PC-3 (cell line): ENCODE measurements at regions not wholly inside any gene's neighbourhood (a gene's known extent, or its start where the extent isn't known, plus 50 kb on each side); places are given as distances from the start of the nearest gene placed in this dataset.
A peak's percentile ranks its signal among the peaks of the same experiment; 100 is the strongest.

Source experiments
- ATAC-seq: fragments of 200-7000 bp; cut with Tn5 transposase; 2 replicates; pipeline ENCODE4 v1.9.1; 2020; ENCODE audit warnings: mild to moderate bottlenecking, moderate library complexity
- BruUV-seq: library from RNA; stranded (reverse); fragments of 400-500 nt; replicated peaks from 2 replicates; lab custom pipeline; 2021; lab: Mats Ljungman, UMichigan
- CTCF ChIA-PET: fragments of 300-600 bp; sonication (Branson Sonifier 250); formaldehyde crosslinking; loops from one replicate; lab custom pipeline; 2022; ENCODE audit warnings: antibody characterized with exemption; lab: Charles Lee
- POLR2A ChIA-PET: fragments of 300-600 bp; sonication (Branson Sonifier 250); formaldehyde crosslinking; loops from one replicate; lab custom pipeline; 2022; ENCODE audit warnings: antibody characterized with exemption; ENCODE audit not compliant: unreplicated experiment; lab: Charles Lee
- DNase-seq: peaks from one replicate; pipeline ENCODE4 v3.0.0-alpha.2; 2015
- H2AFZ ChIP-seq: fragments of 300-600 bp; sonication (generic); 2 replicates; pipeline ENCODE4 v1.6.0; 2016; ENCODE audit warnings: antibody characterized with exemption, low read length
- H3F3A ChIP-seq: fragments of 300-600 bp; sonication (generic); one replicate; pipeline ENCODE4 v1.6.0; 2017; ENCODE audit warnings: antibody characterized with exemption, low read length, control low read depth, mild to moderate bottlenecking; ENCODE audit not compliant: unreplicated experiment
- H3K27ac ChIP-seq: fragments of 300-600 bp; sonication (generic); 2 replicates; pipeline ENCODE4 v1.5.1; 2016; ENCODE audit warnings: mild to moderate bottlenecking, low read length
- H3K27me3 ChIP-seq: fragments of 300-600 bp; sonication (generic); 2 replicates; pipeline ENCODE4 v1.6.1; 2016; ENCODE audit warnings: low read length, mixed read lengths
- H3K36me3 ChIP-seq: fragments of 300-600 bp; sonication (generic); 2 replicates; pipeline ENCODE4 v1.6.1; 2016; ENCODE audit warnings: low read depth, mixed run types, low read length, mixed read lengths
- H3K4me1 ChIP-seq: fragments of 300-600 bp; sonication (generic); 2 replicates; pipeline ENCODE4 v1.5.1; 2016; ENCODE audit warnings: low read length; ENCODE audit not compliant: insufficient read depth
- H3K4me2 ChIP-seq: fragments of 300-600 bp; sonication (generic); 2 replicates; pipeline ENCODE4 v1.6.0; 2016; ENCODE audit warnings: low read length
- H3K4me3 ChIP-seq: fragments of 300-600 bp; sonication (generic); 2 replicates; pipeline ENCODE4 v1.5.1; 2016; ENCODE audit warnings: mild to moderate bottlenecking, low read length, mixed read lengths
- H3K79me2 ChIP-seq: fragments of 300-600 bp; sonication (generic); 2 replicates; pipeline ENCODE4 v1.6.1; 2017; ENCODE audit warnings: low read length, mixed read lengths
- H3K9ac ChIP-seq: fragments of 300-600 bp; sonication (generic); 2 replicates; pipeline ENCODE4 v1.6.0; 2016; ENCODE audit warnings: mild to moderate bottlenecking, low read length
- H3K9me2 ChIP-seq: fragments of 300-600 bp; sonication (generic); replicated peaks from 2 replicates; pipeline ENCODE4 v1.6.1; 2016; ENCODE audit warnings: mixed run types, low read length, mixed read lengths
- H3K9me3 ChIP-seq: fragments of 300-600 bp; sonication (generic); 2 replicates; pipeline ENCODE4 v1.6.1; 2016; ENCODE audit warnings: low read length, mixed read lengths
- H4K20me1 ChIP-seq: fragments of 300-600 bp; sonication (generic); 2 replicates; pipeline ENCODE4 v1.6.1; 2016; ENCODE audit warnings: low read length, mixed read lengths
- EZH2 ChIP-seq: fragments of 300-600 bp; sonication (generic); IDR thresholded peaks from one replicate; pipeline ENCODE4 v1.6.1; 2017; ENCODE audit warnings: antibody characterized with exemption, mild to moderate bottlenecking, low read length; ENCODE audit not compliant: unreplicated experiment
- EZH2phosphoT487 ChIP-seq: fragments of 300-600 bp; sonication (generic); IDR thresholded peaks from 2 replicates; pipeline ENCODE4 v1.6.1; 2018; ENCODE audit warnings: mild to moderate bottlenecking, antibody characterized with exemption, low read length, borderline replicate concordance
- intact Hi-C: fragments of 100-400 bp; cut with micrococcal nuclease; formaldehyde crosslinking; loops from 2 replicates; pipeline ENCODE4 v1.9.0; 2023
- TF ChIP-seq, protein P1 (sequence below): fragments of 300-600 bp; sonication (generic); conservative IDR thresholded peaks from 2 replicates; pipeline ENCODE4 v1.5.1; 2017; ENCODE audit warnings: antibody characterized with exemption, low read depth, mild to moderate bottlenecking, low read length

DNA sequence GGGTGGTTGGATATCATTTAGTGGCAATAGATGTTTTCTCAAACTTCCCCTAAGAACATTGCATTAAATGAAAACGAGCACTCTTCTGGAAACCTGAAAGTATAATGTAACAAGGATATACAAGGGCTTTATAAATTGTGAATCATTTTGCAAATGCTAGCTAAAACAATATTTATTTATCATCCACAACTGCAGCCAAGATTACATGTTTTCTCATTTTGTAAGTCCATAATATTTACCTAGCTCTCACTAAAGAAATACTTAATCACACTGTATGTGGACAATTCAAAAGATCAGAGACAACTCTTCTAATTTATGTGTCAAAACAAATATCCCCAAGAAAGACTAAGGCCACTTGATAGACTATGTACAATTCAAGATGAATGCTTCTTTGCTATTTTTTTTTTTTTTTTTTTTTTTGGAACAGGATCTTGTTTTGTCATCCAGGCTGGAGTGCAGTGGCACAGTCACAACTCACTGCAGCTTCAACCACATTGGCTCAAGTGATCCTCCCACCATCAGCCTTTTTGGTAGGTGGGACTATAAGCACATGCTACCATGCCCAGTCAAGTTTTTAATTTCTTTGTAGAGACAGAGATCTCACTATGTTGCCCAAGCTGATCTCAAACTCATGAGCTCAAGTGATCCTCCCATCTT lies 427.7 kb upstream of the THBS1 start:
- Histone ChIP-seq H3K36me3 (no peaks in the 10 kb centered on the region), H3F3A (no peaks in the 10 kb centered on the region), H3K9ac (peak overlapping the region; percentile 10; the same call in 1 of the 2 replicates), H3K4me3 (peak overlapping the region; percentile 26; the same call in 1 of the 2 replicates), H3K9me3 (no peaks in the 10 kb centered on the region), H3K9me2 (no peaks in the 10 kb centered on the region), H2AFZ (no peak overlapping the region), H3K4me1 (peaks cover 29% of the 10 kb centered on the region), H3K4me2 (peak overlapping the region; percentile 71), H3K79me2 (no peaks in the 10 kb centered on the region), H3K27me3 (no peaks in the 10 kb centered on the region), H4K20me1 (no peaks in the 10 kb centered on the region), H3K27ac (peak overlapping the region; percentile 74)
- DNase-seq: peak; percentile 61
- peak; percentile 75 for ATAC-seq
- ChIA-PET POLR2A (interaction anchor here (0.7 kb wide), 1 partner anchor 1800 kb away, joined by 21 read pairs; no protein-coding TSS in a partner anchor), CTCF (interaction anchor here (0.9 to 1.3 kb wide), 2 partner anchors 19 to 28 kb away, joined by 6 to 13 read pairs; no protein-coding TSS in a partner anchor)
- BruUV-seq: no TSS peak
- TF ChIP-seq, protein P1, sequence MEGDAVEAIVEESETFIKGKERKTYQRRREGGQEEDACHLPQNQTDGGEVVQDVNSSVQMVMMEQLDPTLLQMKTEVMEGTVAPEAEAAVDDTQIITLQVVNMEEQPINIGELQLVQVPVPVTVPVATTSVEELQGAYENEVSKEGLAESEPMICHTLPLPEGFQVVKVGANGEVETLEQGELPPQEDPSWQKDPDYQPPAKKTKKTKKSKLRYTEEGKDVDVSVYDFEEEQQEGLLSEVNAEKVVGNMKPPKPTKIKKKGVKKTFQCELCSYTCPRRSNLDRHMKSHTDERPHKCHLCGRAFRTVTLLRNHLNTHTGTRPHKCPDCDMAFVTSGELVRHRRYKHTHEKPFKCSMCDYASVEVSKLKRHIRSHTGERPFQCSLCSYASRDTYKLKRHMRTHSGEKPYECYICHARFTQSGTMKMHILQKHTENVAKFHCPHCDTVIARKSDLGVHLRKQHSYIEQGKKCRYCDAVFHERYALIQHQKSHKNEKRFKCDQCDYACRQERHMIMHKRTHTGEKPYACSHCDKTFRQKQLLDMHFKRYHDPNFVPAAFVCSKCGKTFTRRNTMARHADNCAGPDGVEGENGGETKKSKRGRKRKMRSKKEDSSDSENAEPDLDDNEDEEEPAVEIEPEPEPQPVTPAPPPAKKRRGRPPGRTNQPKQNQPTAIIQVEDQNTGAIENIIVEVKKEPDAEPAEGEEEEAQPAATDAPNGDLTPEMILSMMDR: no peak
- TF ChIP-seq EZH2phosphoT487 (no peak), EZH2 (no peak)
- intact Hi-C loops: loop anchor here (1.0 kb wide), 2 partner anchors 25 to 336 kb away; no protein-coding TSS in a partner anchor

DNA sequence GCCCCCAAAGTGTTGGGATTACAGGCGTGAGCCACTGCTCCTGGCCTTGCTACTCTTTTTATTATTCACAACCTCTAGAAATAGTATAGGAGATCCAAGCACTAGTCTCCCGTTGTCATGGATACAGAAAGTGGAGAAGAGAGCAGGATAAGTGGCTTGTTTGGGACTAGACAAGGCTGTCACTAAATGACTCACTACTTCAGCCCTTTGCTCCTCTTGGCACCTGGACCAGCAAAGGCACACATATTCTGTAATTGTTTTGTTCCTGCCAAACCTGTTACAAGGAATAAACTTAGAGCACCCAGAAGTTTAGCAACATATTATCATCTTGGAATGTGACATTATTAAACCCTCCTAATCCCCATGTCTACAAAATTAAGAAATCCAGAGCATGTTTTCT lies 427.2 kb upstream of the THBS1 start:
- TF ChIP-seq EZH2: no peak
- TF ChIP-seq EZH2phosphoT487: no peak
- TF ChIP-seq, protein P1: no peak
- Histone ChIP-seq H3K9me2 (no peaks in the 10 kb centered on the region), H3K4me2 (peak overlapping the region; percentile 71), H3K36me3 (no peaks in the 10 kb centered on the region), H2AFZ (no peak overlapping the region), H4K20me1 (no peaks in the 10 kb centered on the region), H3K27me3 (no peaks in the 10 kb centered on the region), H3K4me1 (peaks cover 29% of the 10 kb centered on the region), H3K9me3 (no peaks in the 10 kb centered on the region), H3K79me2 (no peaks in the 10 kb centered on the region), H3F3A (no peaks in the 10 kb centered on the region), H3K27ac (peak overlapping the region; percentile 74), H3K4me3 (peak overlapping the region; percentile 38; the same call in 1 of the 2 replicates), H3K9ac (peak overlapping the region; percentile 10; the same call in 1 of the 2 replicates)
- intact Hi-C loops: loop anchor here (1.0 kb wide), 2 partner anchors 25 to 336 kb away; no protein-coding TSS in a partner anchor
- no TSS peak for BruUV-seq
- POLR2A ChIA-PET: interaction anchor here (0.7 kb wide), 1 partner anchor 22 kb away, joined by 4 read pairs; no protein-coding TSS in a partner anchor
- CTCF ChIA-PET: interaction anchor here (0.9 to 1.5 kb wide), 4 partner anchors 18 to 149 kb away, joined by 3 to 13 read pairs (median 3); no protein-coding TSS in a partner anchor
- DNase-seq (peak; percentile 92), ATAC-seq (peak; percentile 82)
